HFFc6 (cell line): ENCODE measurements at regions not wholly inside any gene's neighbourhood (a gene's known extent, or its start where the extent isn't known, plus 50 kb on each side); places are given as distances from the start of the nearest gene placed in this dataset.
A peak's percentile ranks its signal among the peaks of the same experiment; 100 is the strongest.

ENCODE experiments used
- DNase-seq: peaks from one replicate; pipeline ENCODE4 v3.0.0-alpha.2; 2018
- H3K27ac Mint-ChIP-seq: 2 replicates; pipeline ENCODE4 v1.8.0; 2020; ENCODE audit warnings: mild to moderate bottlenecking, mixed read lengths
- H3K27me3 Mint-ChIP-seq: 2 replicates; pipeline ENCODE4 v1.8.0; 2021; ENCODE audit warnings: mild to moderate bottlenecking, moderate library complexity, mixed read lengths; ENCODE audit not compliant: insufficient read depth
- H3K36me3 Mint-ChIP-seq: 2 replicates; pipeline ENCODE4 v1.8.0; 2021; ENCODE audit warnings: low read depth, mixed read lengths
- H3K4me1 Mint-ChIP-seq: 2 replicates; pipeline ENCODE4 v1.8.0; 2020; ENCODE audit warnings: low read depth, mixed read lengths
- H3K4me3 Mint-ChIP-seq: 2 replicates; pipeline ENCODE4 v1.8.0; 2020; ENCODE audit warnings: mild to moderate bottlenecking, moderate library complexity, mixed read lengths
- H3K9me3 Mint-ChIP-seq: 2 replicates; pipeline ENCODE4 v1.8.0; 2020; ENCODE audit warnings: mild to moderate bottlenecking, mixed read lengths
- TF ChIP-seq, protein P1 (sequence below): fragments of 200-600 bp; sonication (generic); IDR thresholded peaks from 2 replicates; pipeline ENCODE4 v1.5.0; 2021; ENCODE audit warnings: antibody characterized with exemption, mild to moderate bottlenecking

DNA sequence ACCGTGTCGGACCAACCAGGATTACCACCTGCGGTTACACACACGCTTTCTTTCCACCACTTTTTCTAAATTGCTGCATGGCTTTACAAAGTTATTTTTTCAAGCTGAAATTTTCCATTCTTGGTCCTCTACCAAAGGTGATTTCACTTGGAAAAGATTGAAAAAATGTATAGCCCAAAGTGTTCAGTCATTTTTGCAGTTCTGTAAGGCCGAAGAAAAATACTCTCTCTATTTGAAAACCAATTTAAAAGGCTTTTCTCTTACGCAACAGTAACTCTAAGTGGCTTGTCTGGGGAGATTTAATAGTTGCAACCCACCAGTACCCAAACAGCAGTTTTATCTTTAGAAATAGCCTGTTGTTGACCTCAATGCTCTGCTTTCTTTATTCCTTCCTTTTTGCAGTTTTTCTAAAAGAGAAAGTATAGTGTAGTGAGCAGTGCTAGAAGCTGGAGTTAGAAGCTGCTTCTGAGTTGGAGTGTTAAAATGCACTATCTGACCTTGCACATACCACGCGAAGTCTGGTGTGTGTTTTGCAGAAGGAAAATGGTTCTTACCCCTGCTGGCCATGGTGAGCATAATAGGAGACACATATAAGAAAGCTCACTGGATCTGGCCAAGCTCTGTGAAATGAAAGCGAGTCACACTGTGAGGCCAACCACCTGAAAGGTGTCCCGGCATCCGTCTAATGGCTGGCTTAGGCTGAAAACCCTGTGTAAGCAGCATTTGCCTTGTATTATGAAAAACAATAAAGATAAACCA, 201.0 kb upstream of the ADRA1D start:
- no peaks in the 10 kb centered on the region for H3K27me3 Mint-ChIP-seq
- peaks cover 65% of the 10 kb centered on the region for H3K4me1 Mint-ChIP-seq
- TF ChIP-seq, protein P1, sequence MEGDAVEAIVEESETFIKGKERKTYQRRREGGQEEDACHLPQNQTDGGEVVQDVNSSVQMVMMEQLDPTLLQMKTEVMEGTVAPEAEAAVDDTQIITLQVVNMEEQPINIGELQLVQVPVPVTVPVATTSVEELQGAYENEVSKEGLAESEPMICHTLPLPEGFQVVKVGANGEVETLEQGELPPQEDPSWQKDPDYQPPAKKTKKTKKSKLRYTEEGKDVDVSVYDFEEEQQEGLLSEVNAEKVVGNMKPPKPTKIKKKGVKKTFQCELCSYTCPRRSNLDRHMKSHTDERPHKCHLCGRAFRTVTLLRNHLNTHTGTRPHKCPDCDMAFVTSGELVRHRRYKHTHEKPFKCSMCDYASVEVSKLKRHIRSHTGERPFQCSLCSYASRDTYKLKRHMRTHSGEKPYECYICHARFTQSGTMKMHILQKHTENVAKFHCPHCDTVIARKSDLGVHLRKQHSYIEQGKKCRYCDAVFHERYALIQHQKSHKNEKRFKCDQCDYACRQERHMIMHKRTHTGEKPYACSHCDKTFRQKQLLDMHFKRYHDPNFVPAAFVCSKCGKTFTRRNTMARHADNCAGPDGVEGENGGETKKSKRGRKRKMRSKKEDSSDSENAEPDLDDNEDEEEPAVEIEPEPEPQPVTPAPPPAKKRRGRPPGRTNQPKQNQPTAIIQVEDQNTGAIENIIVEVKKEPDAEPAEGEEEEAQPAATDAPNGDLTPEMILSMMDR: peak; percentile 66
- peaks cover 6% of the 10 kb centered on the region; the same call in 1 of the 2 replicates for H3K9me3 Mint-ChIP-seq
- H3K27ac Mint-ChIP-seq: peak overlapping the region; percentile 68
- H3K36me3 Mint-ChIP-seq: peaks cover 25% of the 10 kb centered on the region
- DNase-seq: peak; percentile 67
- H3K4me3 Mint-ChIP-seq: peak overlapping the region; percentile 62

DNA sequence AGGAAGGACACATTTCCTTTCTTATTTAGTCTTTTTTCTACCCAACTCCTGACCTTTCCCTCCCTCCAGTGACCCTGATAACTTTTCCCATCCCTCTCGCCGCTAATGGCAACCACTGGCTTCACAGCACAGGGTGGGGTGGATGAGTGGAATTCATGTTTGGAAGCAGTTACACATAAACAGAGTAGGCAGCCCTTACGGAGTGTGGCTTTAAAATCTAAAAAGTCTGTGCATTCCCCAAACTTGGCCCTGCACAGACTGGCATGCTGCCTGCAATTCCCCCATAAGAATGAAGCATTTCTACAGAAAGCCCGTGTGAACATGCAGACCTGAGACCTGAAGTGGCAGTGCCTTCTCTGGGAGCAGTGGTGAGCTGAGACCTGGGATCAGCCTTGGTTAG, 196.7 kb upstream of the ADRA1D start:
- H3K9me3 Mint-ChIP-seq: peaks cover 6% of the 10 kb centered on the region; the same call in 1 of the 2 replicates
- H3K36me3 Mint-ChIP-seq: peaks cover 16% of the 10 kb centered on the region; the same call in 1 of the 2 replicates
- no peak overlapping the region for H3K4me3 Mint-ChIP-seq
- peaks cover 59% of the 10 kb centered on the region for H3K4me1 Mint-ChIP-seq
- peak overlapping the region; percentile 70 for H3K27ac Mint-ChIP-seq
- DNase-seq: no peak
- TF ChIP-seq, protein P1: no peak
- no peaks in the 10 kb centered on the region for H3K27me3 Mint-ChIP-seq

- H3K27ac Mint-ChIP-seq: peak overlapping the region; percentile 70
- H3K4me1 Mint-ChIP-seq: peaks cover 55% of the 10 kb centered on the region
- H3K36me3 Mint-ChIP-seq: peaks cover 16% of the 10 kb centered on the region; the same call in 1 of the 2 replicates
- no peak overlapping the region for H3K4me3 Mint-ChIP-seq
- H3K27me3 Mint-ChIP-seq: no peaks in the 10 kb centered on the region
- peaks cover 6% of the 10 kb centered on the region; the same call in 1 of the 2 replicates for H3K9me3 Mint-ChIP-seq
- TF ChIP-seq, protein P1: no peak
- DNase-seq: no peak
Measured at GRCh38 chr20:4445331-4445730, 196.2 kb upstream of the ADRA1D start.

GRCh38 chr20:4444404-4444803, 195.3 kb upstream of the ADRA1D start:
- peaks cover 12% of the 10 kb centered on the region; the same call in 1 of the 2 replicates for H3K36me3 Mint-ChIP-seq
- peak; percentile 86 for DNase-seq
- no peaks in the 10 kb centered on the region for H3K27me3 Mint-ChIP-seq
- H3K4me1 Mint-ChIP-seq: peaks cover 45% of the 10 kb centered on the region
- TF ChIP-seq, protein P1: no peak
- H3K27ac Mint-ChIP-seq: peak overlapping the region; percentile 70
- H3K4me3 Mint-ChIP-seq: no peak overlapping the region
- peaks cover 6% of the 10 kb centered on the region; the same call in 1 of the 2 replicates for H3K9me3 Mint-ChIP-seq

DNA sequence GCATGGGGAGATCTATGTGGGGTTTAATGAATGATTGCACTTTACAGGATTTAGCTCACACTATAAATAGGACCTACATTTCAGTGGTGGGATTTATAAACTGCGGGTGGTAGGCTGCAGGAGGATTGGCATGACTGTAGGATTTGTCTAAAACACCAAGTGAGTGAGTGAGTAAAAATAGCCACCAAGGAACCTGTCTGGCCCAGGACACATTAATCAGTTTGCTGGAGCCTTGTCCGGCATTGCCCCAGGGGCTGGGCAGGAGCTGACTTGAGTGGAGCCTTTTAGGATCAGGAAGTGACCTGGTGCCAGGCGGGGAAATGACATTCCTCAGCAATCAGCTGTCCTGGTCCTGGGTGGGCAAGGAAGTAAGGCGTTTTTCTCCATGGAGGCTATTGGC, 193.9 kb upstream of the ADRA1D start:
- Mint-ChIP-seq H3K4me1 (peaks cover 36% of the 10 kb centered on the region), H3K9me3 (peaks cover 6% of the 10 kb centered on the region; the same call in 1 of the 2 replicates), H3K36me3 (peaks cover 12% of the 10 kb centered on the region; the same call in 1 of the 2 replicates), H3K27me3 (no peaks in the 10 kb centered on the region), H3K27ac (peak overlapping the region; percentile 16; the same call in 1 of the 2 replicates), H3K4me3 (no peak overlapping the region)
- TF ChIP-seq, protein P1: no peak
- DNase-seq: no peak
